HG02759 (cell line): ENCODE measurements at regions not wholly inside any gene's neighbourhood (a gene's known extent, or its start where the extent isn't known, plus 50 kb on each side); places are given as distances from the start of the nearest gene placed in this dataset.

Experiments
- ATAC-seq: cut with Tn5 transposase; IDR thresholded peaks from one replicate; pipeline ENCODE4 v1.9.1; 2021; ENCODE audit warnings: mild to moderate bottlenecking, moderate library complexity; ENCODE audit not compliant: unreplicated experiment

- no peak for ATAC-seq
These were observed 380.4 kb upstream of the ZMIZ1 start for GRCh38 chr10:78688230-78688900.

DNA sequence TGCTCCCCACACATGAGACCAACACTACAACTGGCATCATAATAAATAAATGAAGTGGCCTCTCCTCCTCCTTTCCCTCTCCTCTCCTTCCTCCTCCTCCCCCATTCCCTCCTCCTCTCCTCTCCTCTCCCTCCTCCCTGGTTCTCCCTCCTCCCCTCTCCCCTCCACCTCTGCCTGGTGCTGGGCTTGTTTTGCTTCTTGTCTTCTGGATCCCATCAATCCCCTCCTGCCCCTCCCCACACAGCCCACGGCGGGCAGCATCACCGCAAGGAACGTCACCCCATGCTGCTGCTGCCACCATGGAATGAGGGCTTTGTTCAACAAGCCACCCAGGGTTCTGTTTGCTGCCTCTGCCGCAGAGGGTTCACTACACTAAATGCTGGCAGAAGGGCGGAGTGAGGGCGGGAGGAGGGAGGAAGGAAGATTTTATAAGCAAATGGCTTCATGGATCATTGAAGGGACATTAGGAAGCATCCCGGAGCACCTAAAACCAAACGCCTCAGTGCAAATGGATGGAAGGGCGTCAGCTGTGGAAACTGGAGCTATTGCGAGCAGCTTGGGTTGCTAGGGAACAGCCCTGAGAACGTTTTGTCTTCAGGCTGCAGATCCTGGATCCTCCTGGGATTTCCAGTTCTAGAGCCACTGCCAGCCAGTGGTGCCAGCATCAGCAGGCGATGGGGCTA lies 379.7 kb upstream of the ZMIZ1 start:
- ATAC-seq = no peak

- no peak for ATAC-seq
These were observed 379.2 kb upstream of the ZMIZ1 start for GRCh38 chr10:78689584-78689935.

DNA sequence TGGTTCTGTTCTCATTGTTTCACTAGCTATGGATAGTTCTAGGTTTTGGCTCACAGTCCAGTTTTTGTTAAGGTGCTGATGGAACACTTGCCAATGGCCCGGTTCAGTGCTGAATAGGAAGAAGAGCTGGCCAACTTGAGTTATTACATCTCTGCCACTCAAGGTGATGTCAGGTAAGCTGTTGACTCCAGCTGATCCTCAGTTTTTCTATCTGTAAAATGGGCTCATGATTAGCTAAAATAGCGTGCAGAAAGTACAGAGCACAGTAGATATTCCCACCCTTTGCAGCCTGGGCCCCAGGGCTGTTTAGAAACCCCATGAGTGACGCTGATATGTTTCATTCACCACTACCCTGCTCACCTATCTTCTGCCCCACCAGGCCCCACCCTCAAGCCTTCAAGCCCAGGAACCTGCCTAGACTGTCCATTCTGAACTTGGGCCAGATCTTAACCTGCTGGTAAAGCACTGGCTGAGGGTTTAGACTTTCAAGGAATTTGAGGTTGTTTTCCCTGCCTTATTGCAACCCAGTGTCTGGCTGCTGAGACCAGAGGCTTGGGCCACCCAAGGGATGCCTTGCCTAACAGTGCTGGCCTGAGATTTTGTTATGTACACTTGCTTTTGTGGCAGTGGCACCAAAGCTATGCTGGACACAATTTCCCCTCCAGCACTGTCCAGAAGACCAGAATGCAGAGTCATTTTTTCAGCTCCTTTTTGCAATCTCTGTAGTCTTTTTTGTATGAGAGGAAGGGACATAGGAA lies 378.2 kb upstream of the ZMIZ1 start:
- ATAC-seq = no peak

DNA sequence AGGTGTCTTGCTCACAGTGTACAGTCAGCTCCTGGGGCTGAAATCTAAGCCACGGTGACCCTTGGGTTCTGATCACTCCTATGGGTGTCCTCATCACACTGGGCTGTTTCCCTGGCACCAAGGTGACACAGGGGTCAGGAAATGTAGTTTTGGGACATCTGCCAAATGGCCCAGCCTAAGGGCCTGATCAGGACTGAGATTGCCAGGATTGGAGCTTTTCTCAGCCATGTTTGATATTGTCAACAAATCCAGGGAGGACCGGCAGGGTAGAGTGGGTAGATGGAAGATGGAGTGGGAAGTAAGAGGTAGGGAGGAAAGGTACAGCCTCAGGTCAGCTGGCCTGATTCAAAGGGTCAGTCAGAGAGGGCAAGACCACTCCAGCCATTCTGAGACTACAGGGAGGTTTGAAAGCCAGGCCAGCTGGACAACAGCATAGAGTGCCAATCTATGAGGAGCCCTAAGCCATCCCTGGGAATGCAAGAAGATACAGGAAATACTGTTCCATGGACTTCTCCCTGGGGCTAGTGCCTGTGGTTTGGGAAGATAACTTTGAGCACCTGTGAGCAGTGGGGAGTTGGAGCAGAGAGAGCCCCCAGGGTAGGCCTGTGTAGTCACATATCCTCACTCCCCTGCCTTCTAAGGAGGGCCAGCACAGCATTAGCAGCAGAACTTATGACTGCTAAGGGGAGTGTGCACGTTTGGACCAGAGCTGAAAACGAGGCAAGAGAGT lies 377.3 kb upstream of the ZMIZ1 start:
- no peak for ATAC-seq

- no peak for ATAC-seq
These were observed 376.7 kb upstream of the ZMIZ1 start for GRCh38 chr10:78692071-78692470.

GRCh38 chr10:78695846-78696245 lies 372.9 kb upstream of the ZMIZ1 start:
- no peak for ATAC-seq

- ATAC-seq = no peak
These were observed 371.9 kb upstream of the ZMIZ1 start for GRCh38 chr10:78696791-78697395.

DNA sequence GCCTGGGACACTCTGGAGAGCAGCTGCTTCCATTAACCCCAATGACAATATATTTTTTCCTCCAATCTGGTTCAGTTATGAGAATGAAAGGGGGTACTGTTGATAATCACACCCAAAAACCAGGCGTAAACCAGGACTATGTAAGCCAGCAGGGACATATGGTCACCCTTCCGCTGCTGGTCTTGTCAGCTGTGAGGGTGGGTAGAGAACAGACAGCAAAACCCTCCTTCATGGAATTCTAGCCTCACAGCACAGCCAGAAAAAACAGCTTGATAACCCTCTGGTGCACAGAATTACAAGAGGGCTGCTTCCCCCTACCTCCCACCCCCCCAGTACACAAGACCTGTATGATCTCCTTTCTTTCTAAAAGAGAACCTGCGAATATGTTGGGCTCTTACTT lies 368.8 kb upstream of the ZMIZ1 start:
- no peak for ATAC-seq

GRCh38 chr10:78700413-78700812 lies 368.4 kb upstream of the ZMIZ1 start:
- ATAC-seq = no peak

DNA sequence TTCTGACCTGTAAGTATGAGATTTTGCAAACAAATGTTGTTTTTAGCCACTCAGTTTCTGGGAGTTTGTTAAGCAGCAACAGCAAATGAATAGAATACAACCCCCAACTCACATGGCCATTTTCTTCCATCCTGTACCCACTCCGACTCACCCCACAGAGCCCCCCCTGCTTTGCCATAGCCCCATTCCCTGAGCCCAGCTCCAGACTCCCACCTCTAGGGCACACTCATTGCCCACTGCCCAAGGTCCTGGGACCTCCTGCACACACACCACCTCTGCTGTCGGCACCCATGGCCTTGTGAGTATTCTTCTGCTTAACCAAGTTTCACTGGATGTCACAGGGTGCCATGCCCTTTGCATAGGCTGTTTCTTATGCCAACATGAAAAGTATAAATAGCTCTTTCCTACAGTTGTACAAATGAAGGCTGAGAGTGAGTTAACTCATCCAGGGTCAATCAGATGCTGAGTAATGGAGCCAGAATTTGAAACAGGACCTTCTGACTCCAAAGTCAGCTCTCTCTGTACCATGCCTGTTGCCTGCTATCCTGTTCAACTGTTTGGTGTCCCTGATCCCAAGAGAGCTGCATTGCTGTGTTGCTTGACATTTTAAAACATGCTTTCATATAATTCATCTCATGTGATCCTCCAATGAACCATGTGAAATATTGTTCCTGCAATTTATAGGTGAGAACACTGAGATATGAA lies 367.8 kb upstream of the ZMIZ1 start:
- no peak for ATAC-seq

DNA sequence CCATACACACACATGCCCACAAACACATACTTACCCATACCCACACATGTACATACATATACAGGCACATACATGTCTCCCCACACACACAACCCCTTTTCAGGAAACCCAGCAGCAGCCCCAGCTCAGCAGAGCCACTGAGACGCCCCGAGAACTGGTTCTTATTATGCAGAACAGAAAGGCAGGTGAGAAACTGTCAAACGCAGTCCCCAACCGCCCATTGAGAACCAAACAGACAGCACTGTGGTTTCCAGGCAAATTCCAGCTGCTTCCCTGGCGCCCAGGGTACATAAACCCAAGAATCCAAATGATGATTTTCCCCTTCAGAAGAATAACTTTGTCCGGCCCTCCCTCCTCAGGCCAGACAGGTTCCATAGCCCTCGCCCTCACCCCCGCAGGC lies 366.6 kb upstream of the ZMIZ1 start:
- no peak for ATAC-seq

DNA sequence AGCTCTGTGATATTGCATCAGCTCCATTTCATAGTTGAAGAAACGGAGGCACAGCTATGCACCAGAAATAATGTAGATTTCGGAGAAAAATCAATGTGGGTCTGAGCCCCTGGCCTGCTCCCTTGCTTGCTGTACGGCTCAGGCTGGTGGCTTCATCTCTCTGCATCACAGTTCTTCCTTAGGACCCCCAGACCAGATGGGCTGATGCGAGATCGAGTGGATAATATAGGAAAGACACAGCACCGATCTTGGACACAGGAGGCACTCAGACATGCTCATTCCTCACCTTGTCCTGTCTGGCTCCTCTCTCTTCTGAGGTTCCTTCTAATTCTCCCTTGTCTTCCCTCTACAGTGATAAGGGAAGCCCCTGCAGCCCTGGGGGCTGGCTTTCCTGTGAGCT lies 365.9 kb upstream of the ZMIZ1 start:
- no peak for ATAC-seq

- ATAC-seq = no peak
These were observed 365.2 kb upstream of the ZMIZ1 start for GRCh38 chr10:78703593-78703992.

DNA sequence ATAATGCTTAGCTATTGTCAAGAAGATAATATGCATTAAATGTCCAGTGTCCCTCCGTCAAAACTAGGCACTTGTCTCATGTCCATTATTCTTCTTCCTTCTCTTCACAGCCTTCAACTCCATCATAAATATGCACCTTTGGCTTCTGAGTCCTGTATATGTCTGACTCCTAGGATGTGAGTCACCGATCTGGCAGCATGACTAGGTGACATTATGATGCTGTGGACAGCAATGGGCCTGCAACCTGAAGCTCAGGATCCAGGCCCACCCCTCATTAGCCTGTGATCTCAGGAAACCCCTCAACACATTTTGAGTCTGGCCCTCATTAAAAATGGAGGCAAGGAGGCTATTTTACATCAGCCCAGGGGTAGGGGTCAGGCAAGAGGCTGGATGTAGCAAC lies 362.5 kb upstream of the ZMIZ1 start:
- ATAC-seq = no peak

GRCh38 chr10:78706726-78707540 lies 361.8 kb upstream of the ZMIZ1 start:
- no peak for ATAC-seq

DNA sequence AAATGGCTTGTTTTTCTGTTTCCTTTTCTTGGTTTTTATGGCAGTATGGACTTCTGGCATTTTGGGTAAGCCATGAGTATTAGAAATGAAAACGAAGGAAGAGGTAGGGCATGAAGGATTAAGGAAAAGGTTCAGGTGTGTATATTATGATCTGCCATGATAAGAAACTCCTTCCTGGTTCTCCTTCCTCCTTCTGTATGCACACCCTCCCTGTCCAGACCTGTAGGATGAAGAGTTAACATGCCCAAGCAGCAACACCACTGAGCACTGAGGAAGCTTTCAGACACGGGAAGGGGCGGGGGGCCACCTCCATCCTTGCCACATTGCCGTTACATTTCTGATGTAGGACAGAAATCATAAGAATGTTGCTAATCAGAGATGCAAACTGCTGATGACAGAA lies 361.0 kb upstream of the ZMIZ1 start:
- no peak for ATAC-seq

DNA sequence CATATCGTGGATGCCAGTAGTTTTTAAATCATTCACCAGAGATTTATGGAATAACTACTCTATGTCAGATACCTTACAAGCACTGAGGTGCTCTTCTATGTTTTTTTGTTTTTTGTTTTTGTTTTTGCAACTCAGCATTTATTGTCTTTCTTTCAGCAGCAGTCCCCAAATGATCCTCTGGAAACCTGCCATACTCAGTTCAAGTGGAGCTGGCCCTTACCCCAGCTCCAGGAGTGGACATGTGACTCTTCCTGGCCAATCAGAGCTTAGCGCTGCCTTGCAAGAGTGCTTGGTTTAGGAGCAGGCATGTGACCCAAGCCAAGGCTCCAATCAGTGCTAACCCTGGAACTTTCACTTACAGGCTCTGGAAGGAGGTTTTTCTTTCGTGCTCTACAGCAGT lies 356.6 kb upstream of the ZMIZ1 start:
- no peak for ATAC-seq

GRCh38 chr10:78713659-78714058 lies 355.1 kb upstream of the ZMIZ1 start:
- ATAC-seq = no peak

DNA sequence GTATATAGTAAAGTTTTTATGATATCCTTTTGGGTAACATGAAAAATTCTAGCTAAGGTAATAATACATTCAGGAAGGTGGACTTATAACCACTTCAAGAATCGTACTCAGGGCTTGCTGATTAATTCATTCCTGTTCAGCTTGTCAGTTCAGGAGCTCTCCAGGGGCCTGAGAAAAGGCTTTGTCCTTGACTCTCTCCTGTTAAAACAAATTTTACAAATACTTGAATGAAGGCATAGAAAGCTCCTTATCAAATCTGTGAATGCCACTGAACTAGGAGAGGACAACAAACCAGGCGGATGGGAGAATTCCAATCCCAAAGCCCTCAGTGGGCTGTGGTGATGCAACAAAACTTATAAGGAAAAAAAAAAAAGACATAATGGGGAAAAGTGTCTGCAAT lies 354.5 kb upstream of the ZMIZ1 start:
- ATAC-seq = no peak
